H9 (cell line): ENCODE measurements at regions not wholly inside any gene's neighbourhood (a gene's known extent, or its start where the extent isn't known, plus 50 kb on each side); places are given as distances from the start of the nearest gene placed in this dataset.
A peak's percentile ranks its signal among the peaks of the same experiment; 100 is the strongest.

Experiments used
- DNase-seq: peaks from one replicate; pipeline ENCODE4 v3.0.0-alpha.2; 2017
- H2AFZ ChIP-seq: one replicate; pipeline ENCODE4 v1.6.1; 2013; ENCODE audit warnings: mild to moderate bottlenecking, low read length, control low read depth, moderate library complexity
- H2AK5ac ChIP-seq: 2 replicates; pipeline ENCODE4 v1.6.1; 2013; ENCODE audit warnings: low read length, control low read depth, mixed read lengths; ENCODE audit not compliant: insufficient read length
- H2BK120ac ChIP-seq: one replicate; pipeline ENCODE4 v1.6.1; 2013; ENCODE audit warnings: low read depth, mild to moderate bottlenecking, low read length, control low read depth, inconsistent platforms; ENCODE audit not compliant: poor library complexity, severe bottlenecking
- H2BK12ac ChIP-seq: 2 replicates; pipeline ENCODE4 v1.6.1; 2013; ENCODE audit warnings: low read length, control low read depth, mixed read lengths, low read depth; ENCODE audit not compliant: insufficient read length
- H2BK15ac ChIP-seq: 2 replicates; pipeline ENCODE4 v1.6.1; 2013; ENCODE audit warnings: low read depth, low read length, control low read depth
- H2BK20ac ChIP-seq: one replicate; pipeline ENCODE4 v1.6.1; 2013; ENCODE audit warnings: low read depth, mild to moderate bottlenecking, low read length, control low read depth, inconsistent platforms; ENCODE audit not compliant: poor library complexity, severe bottlenecking
- H2BK5ac ChIP-seq: 2 replicates; pipeline ENCODE4 v1.6.1; 2013; ENCODE audit warnings: low read length, control low read depth, mixed read lengths; ENCODE audit not compliant: insufficient read length
- H3K14ac ChIP-seq: 2 replicates; pipeline ENCODE4 v1.6.1; 2013; ENCODE audit warnings: low read length, control low read depth; ENCODE audit not compliant: insufficient read depth
- H3K18ac ChIP-seq: 2 replicates; pipeline ENCODE4 v1.6.1; 2013; ENCODE audit warnings: low read depth, mild to moderate bottlenecking, mixed read lengths, low read length, control low read depth; ENCODE audit not compliant: insufficient read length
- H3K23ac ChIP-seq: 2 replicates; pipeline ENCODE4 v1.6.1; 2013; ENCODE audit warnings: low read length, control low read depth, mixed read lengths, low read depth; ENCODE audit not compliant: insufficient read length
- H3K23me2 ChIP-seq: 2 replicates; pipeline ENCODE4 v1.6.1; 2013; ENCODE audit warnings: low read depth, mild to moderate bottlenecking, mixed read lengths, low read length, control low read depth; ENCODE audit not compliant: insufficient read length, poor library complexity, severe bottlenecking
- H3K27ac ChIP-seq: 2 replicates; pipeline ENCODE4 v1.5.1; 2013; ENCODE audit warnings: low read length, control low read depth, mixed read lengths, low read depth; ENCODE audit not compliant: insufficient read length
- H3K27me3 ChIP-seq: 2 replicates; pipeline ENCODE4 v1.6.1; 2013; ENCODE audit warnings: low read length, control low read depth, inconsistent platforms; ENCODE audit not compliant: insufficient read depth
- H3K4ac ChIP-seq: 2 replicates; pipeline ENCODE4 v1.6.1; 2013; ENCODE audit warnings: low read depth, mild to moderate bottlenecking, control low read depth, inconsistent platforms, low read length, moderate library complexity
- H3K4me1 ChIP-seq: 2 replicates; pipeline ENCODE4 v1.6.1; 2013; ENCODE audit warnings: low read length, control low read depth, inconsistent platforms; ENCODE audit not compliant: insufficient read depth
- H3K4me2 ChIP-seq: 2 replicates; pipeline ENCODE4 v1.6.1; 2013; ENCODE audit warnings: low read length, control low read depth, mixed read lengths; ENCODE audit not compliant: insufficient read length, insufficient read depth
- H3K56ac ChIP-seq: 2 replicates; pipeline ENCODE4 v1.6.1; 2013; ENCODE audit warnings: low read depth, mild to moderate bottlenecking, mixed read lengths, low read length, control low read depth; ENCODE audit not compliant: insufficient read length
- H3K79me1 ChIP-seq: 2 replicates; pipeline ENCODE4 v1.6.1; 2013; ENCODE audit warnings: low read depth, mild to moderate bottlenecking, moderate library complexity, low read length, control low read depth, inconsistent platforms; ENCODE audit not compliant: insufficient read depth, poor library complexity, severe bottlenecking
- H3K79me2 ChIP-seq: 2 replicates; pipeline ENCODE4 v1.6.1; 2013; ENCODE audit warnings: low read length, control low read depth, inconsistent platforms; ENCODE audit not compliant: insufficient read depth
- H3K9ac ChIP-seq: 2 replicates; pipeline ENCODE4 v1.6.1; 2013; ENCODE audit warnings: low read length, control low read depth, mixed read lengths; ENCODE audit not compliant: insufficient read length; ENCODE audit errors: extremely low read depth
- H3K9me3 ChIP-seq: one replicate; pipeline ENCODE4 v1.6.1; 2013; ENCODE audit warnings: low read depth, low read length, inconsistent platforms; ENCODE audit not compliant: control insufficient read depth
- H3T11ph ChIP-seq: one replicate; pipeline ENCODE4 v1.6.1; 2013; ENCODE audit warnings: mild to moderate bottlenecking, low read length, control low read depth, inconsistent platforms
- H4K20me1 ChIP-seq: one replicate; pipeline ENCODE4 v1.6.1; 2013; ENCODE audit not compliant: control insufficient read depth, insufficient read length, insufficient read depth
- H4K5ac ChIP-seq: 2 replicates; pipeline ENCODE4 v1.6.1; 2013; ENCODE audit warnings: low read depth, mild to moderate bottlenecking, mixed read lengths, low read length, control low read depth; ENCODE audit not compliant: insufficient read length
- H4K8ac ChIP-seq: replicated peaks from 2 replicates; pipeline ENCODE4 v1.6.1; 2013; ENCODE audit warnings: low read length, control low read depth, mixed read lengths, low read depth; ENCODE audit not compliant: insufficient read length
- H4K91ac ChIP-seq: 2 replicates; pipeline ENCODE4 v1.6.1; 2013; ENCODE audit warnings: low read depth, mild to moderate bottlenecking, moderate library complexity, mixed read lengths, low read length, control low read depth; ENCODE audit not compliant: insufficient read length
- H3K27ac Mint-ChIP-seq, 3 experiments: 2 replicates in 2 of 3; 3 replicates in 1 of 3; pipeline ENCODE4 v1.8.0; 2020 to 2021; ENCODE audit warnings: mixed read lengths in 3 of 3, mild to moderate bottlenecking in 1 of 3, moderate library complexity in 1 of 3
- H3K27me3 Mint-ChIP-seq: 2 replicates; pipeline ENCODE4 v1.8.0; 2021; ENCODE audit warnings: low read depth, mild to moderate bottlenecking, moderate library complexity, mixed read lengths
- H3K36me3 Mint-ChIP-seq, 3 experiments: 2 replicates in 2 of 3; 3 replicates in 1 of 3; pipeline ENCODE4 v1.8.0; 2020 to 2021; ENCODE audit warnings: low read depth in 3 of 3, mixed read lengths in 3 of 3; ENCODE audit not compliant: insufficient read depth in 1 of 3
- H3K4me1 Mint-ChIP-seq, 2 experiments: 2 replicates each; pipeline ENCODE4 v1.8.0; 2020; ENCODE audit warnings: mixed read lengths in 2 of 2
- H3K4me3 Mint-ChIP-seq, 2 experiments: 2 replicates in 1 of 2; 3 replicates in 1 of 2; pipeline ENCODE4 v1.8.0; 2020 to 2021; ENCODE audit warnings: mild to moderate bottlenecking in 2 of 2, mixed read lengths in 2 of 2, moderate library complexity in 1 of 2
- H3K9me3 Mint-ChIP-seq, 2 experiments: 2 replicates in 1 of 2; 3 replicates in 1 of 2; pipeline ENCODE4 v1.8.0; 2020; ENCODE audit warnings: mild to moderate bottlenecking in 2 of 2, mixed read lengths in 2 of 2, moderate library complexity in 1 of 2
- CTCF ChIP-seq: fragments of 200-600 bp; sonication (generic); conservative IDR thresholded peaks from 3 replicates; pipeline ENCODE4 v1.8.0; 2021; ENCODE audit warnings: antibody characterized with exemption, mild to moderate bottlenecking
- WGBS: extraction: QIAGEN DNeasy Blood & Tissue Kit; methylation state at CpG from one replicate; pipeline ENCODE4 v1.1.7; 2013; ENCODE audit warnings: missing lambda C conversion rate, low lambda C conversion rate, mixed read lengths; ENCODE audit not compliant: insufficient read length; ENCODE audit errors: extremely low coverage; 5-methylcytosine and 5-hydroxymethylcytosine counted together

- H4K8ac ChIP-seq: no peak overlapping the region
- no peaks in the 10 kb centered on the region for H3K79me2 ChIP-seq
- H3K23me2 ChIP-seq: no peaks in the 10 kb centered on the region
- peak overlapping the region; percentile 83 for H2BK20ac ChIP-seq
- no peak overlapping the region for H2AFZ ChIP-seq
- H3K27ac Mint-ChIP-seq: peak overlapping the region in 1 of 3 experiments; percentile 72; a peak in 2 of 7 replicates
- no peaks in the 10 kb centered on the region for H3K79me1 ChIP-seq
- no peaks in the 10 kb centered on the region for H3K27me3 ChIP-seq
- no peak for DNase-seq
- H3K56ac ChIP-seq: no peak overlapping the region
- H3K27ac ChIP-seq: no peak overlapping the region
- H3K27me3 Mint-ChIP-seq: no peaks in the 10 kb centered on the region
- H3K4me2 ChIP-seq: no peak overlapping the region
- H3K9me3 ChIP-seq: no peaks in the 10 kb centered on the region
- TF ChIP-seq CTCF: no peak
- no CpG with 5 or more reads among the region's 4 CpGs for WGBS
- H2AK5ac ChIP-seq: no peak overlapping the region
- no peak overlapping the region for H2BK5ac ChIP-seq
- no peak overlapping the region for H3K4me3 Mint-ChIP-seq
- peaks cover 3% of the 10 kb centered on the region; the same call in 1 of the 2 replicates for H3K4me1 ChIP-seq
- no peaks in the 10 kb centered on the region for H3K9me3 Mint-ChIP-seq
- H3T11ph ChIP-seq: no peak overlapping the region
- H3K4me1 Mint-ChIP-seq: peaks cover 35 to 36% of the 10 kb centered on the region in 2 experiments
- no peak overlapping the region for H3K9ac ChIP-seq
- H3K36me3 Mint-ChIP-seq: peaks cover 0 to 5% (median 0%) of the 10 kb centered on the region in 3 experiments; a peak in 1 of 7 replicates
- peak overlapping the region; percentile 59; the same call in 1 of the 2 replicates for H3K14ac ChIP-seq
- H3K18ac ChIP-seq: peak overlapping the region; percentile 50
- no peak overlapping the region for H2BK12ac ChIP-seq
- H4K91ac ChIP-seq: no peak overlapping the region
- H4K5ac ChIP-seq: no peak overlapping the region
- H3K4ac ChIP-seq: no peak overlapping the region
- H2BK120ac ChIP-seq: no peak overlapping the region
- no peak overlapping the region for H2BK15ac ChIP-seq
- no peaks in the 10 kb centered on the region for H4K20me1 ChIP-seq
- no peak overlapping the region for H3K23ac ChIP-seq
Measured at GRCh38 chr6:113584767-113585166, 272.4 kb upstream of the MARCKS start.
